Natural killer cell treated with Interleukin-12 subunit alpha and Interleukin-12 subunit beta and Interleukin-15 and Interleukin-18, amount 100 ng/mL, for 72 hours (primary cell): ENCODE measurements at regions not wholly inside any gene's neighbourhood (a gene's known extent, or its start where the extent isn't known, plus 50 kb on each side); places are given as distances from the start of the nearest gene placed in this dataset.
"Not testable (repeated sequence)": the region's sequence is repeated elsewhere in the genome, so short reads cannot be mapped to it uniquely, and the experiment has no call there.

Experiments used
- ATAC-seq, 2 donors: fragments of 150-1000 bp; cut with Tn5 transposase in 1 of 2; sonication (Bioruptor Pico), chemical (Tn5 transposase) in 1 of 2; 2 replicates each; pipeline ENCODE4 v1.10.0; 2021
- DNase-seq: peaks from one replicate; pipeline ENCODE4 v3.0.0; 2022; ENCODE audit warnings: low spot score
- H3K27ac Mint-ChIP-seq, 2 donors: 1 replicate in 1 of 2; 2 replicates in 1 of 2; pipeline ENCODE4 v1.8.0; 2022; ENCODE audit warnings: mixed read lengths in 2 of 2, mild to moderate bottlenecking in 1 of 2, moderate library complexity in 1 of 2
- H3K27me3 Mint-ChIP-seq, 2 donors: 1 replicate in 1 of 2; 2 replicates in 1 of 2; pipeline ENCODE4 v1.8.0; 2022; ENCODE audit warnings: mixed read lengths in 2 of 2
- H3K36me3 Mint-ChIP-seq: one replicate; pipeline ENCODE4 v1.8.0; 2022; ENCODE audit warnings: mixed read lengths
- H3K4me1 Mint-ChIP-seq, 2 donors: 1 replicate in 1 of 2; 2 replicates in 1 of 2; pipeline ENCODE4 v1.8.0; 2022; ENCODE audit warnings: low read depth in 2 of 2, mixed read lengths in 2 of 2, mild to moderate bottlenecking in 1 of 2
- H3K4me3 Mint-ChIP-seq: one replicate; pipeline ENCODE4 v1.8.0; 2022; ENCODE audit warnings: mixed read lengths
- H3K9me3 Mint-ChIP-seq: 2 replicates; pipeline ENCODE4 v1.8.0; 2022; ENCODE audit warnings: mixed read lengths

DNA sequence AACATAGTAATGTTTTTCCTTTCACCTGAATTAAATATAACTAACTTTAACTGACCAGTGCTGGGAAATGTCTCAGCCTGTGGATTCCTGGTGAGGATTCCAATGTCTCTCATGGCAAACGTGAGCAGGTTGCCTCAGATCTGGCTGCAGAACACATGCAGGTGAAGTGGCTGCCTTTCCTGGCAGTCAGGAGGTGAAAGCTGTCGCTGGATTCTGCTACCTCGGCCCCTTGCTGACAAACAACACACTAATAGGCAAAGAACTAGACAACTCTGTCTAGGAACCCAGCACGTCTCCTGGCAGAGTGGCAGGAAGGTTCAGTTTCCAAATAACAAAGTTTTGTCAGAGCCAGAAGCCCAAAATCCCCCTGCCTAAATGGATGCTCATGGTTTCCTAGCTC lies 400.8 kb upstream of the PPP2R3A start:
- Mint-ChIP-seq H3K4me3 (no peak overlapping the region), H3K27ac (no peak overlapping the region), H3K9me3 (peaks cover 9% of the 10 kb centered on the region), H3K4me1 (no peaks in the 10 kb centered on the region), H3K27me3 (no peaks in the 10 kb centered on the region), H3K36me3 (no peaks in the 10 kb centered on the region)
- DNase-seq: no peak
- no peak for ATAC-seq

DNA sequence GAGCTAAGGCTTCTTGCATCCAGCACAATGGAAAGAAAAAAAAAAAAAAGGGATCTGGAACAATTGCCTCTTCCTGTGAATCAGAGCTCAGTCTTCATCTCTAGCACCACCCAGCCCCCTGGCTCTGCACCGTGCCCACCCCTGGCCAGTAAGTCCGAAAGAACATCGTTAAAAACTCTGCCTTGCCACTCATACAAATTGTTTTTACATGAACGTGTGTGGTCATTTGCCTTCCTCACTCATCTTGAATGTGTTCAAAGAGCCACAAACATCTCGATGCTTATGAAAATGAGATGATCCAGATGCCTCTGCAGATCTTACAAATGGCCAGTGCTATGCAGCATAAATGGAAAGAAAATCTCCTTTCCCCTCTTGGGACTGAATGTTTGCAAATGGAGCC lies 400.0 kb upstream of the PPP2R3A start:
- no peak for DNase-seq
- Mint-ChIP-seq H3K27ac (no peak overlapping the region), H3K9me3 (peaks cover 9% of the 10 kb centered on the region), H3K36me3 (no peaks in the 10 kb centered on the region), H3K4me3 (no peak overlapping the region), H3K4me1 (no peaks in the 10 kb centered on the region), H3K27me3 (no peaks in the 10 kb centered on the region)
- no peak for ATAC-seq

- DNase-seq: no peak
- Mint-ChIP-seq H3K27me3 (no peaks in the 10 kb centered on the region), H3K36me3 (no peaks in the 10 kb centered on the region), H3K4me1 (no peaks in the 10 kb centered on the region), H3K9me3 (peaks cover 9% of the 10 kb centered on the region), H3K27ac (no peak overlapping the region), H3K4me3 (no peak overlapping the region)
- no peak for ATAC-seq
These were observed 398.3 kb upstream of the PPP2R3A start for GRCh38 chr3:135567223-135567622.

- Mint-ChIP-seq H3K27me3 (no peaks in the 10 kb centered on the region), H3K27ac (no peak overlapping the region), H3K9me3 (peaks cover 5% of the 10 kb centered on the region), H3K4me3 (no peak overlapping the region), H3K4me1 (no peaks in the 10 kb centered on the region), H3K36me3 (no peaks in the 10 kb centered on the region)
- no peak for ATAC-seq
- no peak for DNase-seq
These were observed 388.8 kb upstream of the PPP2R3A start for GRCh38 chr3:135576751-135577150.

DNA sequence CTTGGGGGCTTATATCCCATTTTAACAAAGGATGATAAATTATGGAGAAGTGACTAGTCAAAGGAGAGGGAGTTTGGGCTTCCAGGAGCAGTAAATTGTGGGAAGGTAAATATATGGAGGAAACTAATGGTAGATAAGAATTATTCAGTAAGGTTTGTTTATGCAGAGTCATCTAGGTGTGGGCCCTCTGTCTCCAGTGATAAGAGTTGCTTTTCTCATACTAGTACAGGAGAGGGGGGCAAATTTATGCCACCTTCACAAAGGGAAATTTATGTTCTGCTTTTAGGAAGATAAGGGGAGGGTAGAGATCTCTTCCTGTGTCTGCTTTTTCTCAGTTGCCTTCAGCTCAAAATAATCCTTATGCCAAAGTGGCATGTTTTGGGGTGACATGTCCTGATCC lies 383.7 kb upstream of the PPP2R3A start:
- Mint-ChIP-seq H3K9me3 (peaks cover 12% of the 10 kb centered on the region), H3K36me3 (no peaks in the 10 kb centered on the region), H3K4me1 (no peaks in the 10 kb centered on the region), H3K27ac (no peak overlapping the region), H3K27me3 (no peaks in the 10 kb centered on the region), H3K4me3 (no peak overlapping the region)
- no peak for DNase-seq
- no peak for ATAC-seq

- Mint-ChIP-seq H3K4me1 (no peaks in the 10 kb centered on the region), H3K4me3 (no peak overlapping the region), H3K9me3 (peaks cover 12% of the 10 kb centered on the region), H3K27ac (no peak overlapping the region), H3K27me3 (no peaks in the 10 kb centered on the region), H3K36me3 (no peaks in the 10 kb centered on the region)
- no peak for DNase-seq
- no peak for ATAC-seq
These were observed 382.7 kb upstream of the PPP2R3A start for GRCh38 chr3:135582800-135583199.

GRCh38 chr3:135596563-135596962 lies 369.0 kb upstream of the PPP2R3A start:
- no peak overlapping the region for H3K27ac Mint-ChIP-seq
- no peak for DNase-seq
- no peaks in the 10 kb centered on the region for H3K4me1 Mint-ChIP-seq
- no peak for ATAC-seq
- no peaks in the 10 kb centered on the region for H3K36me3 Mint-ChIP-seq
- no peaks in the 10 kb centered on the region for H3K27me3 Mint-ChIP-seq
- H3K9me3 Mint-ChIP-seq: peaks cover 11% of the 10 kb centered on the region
- no peak overlapping the region for H3K4me3 Mint-ChIP-seq

DNA sequence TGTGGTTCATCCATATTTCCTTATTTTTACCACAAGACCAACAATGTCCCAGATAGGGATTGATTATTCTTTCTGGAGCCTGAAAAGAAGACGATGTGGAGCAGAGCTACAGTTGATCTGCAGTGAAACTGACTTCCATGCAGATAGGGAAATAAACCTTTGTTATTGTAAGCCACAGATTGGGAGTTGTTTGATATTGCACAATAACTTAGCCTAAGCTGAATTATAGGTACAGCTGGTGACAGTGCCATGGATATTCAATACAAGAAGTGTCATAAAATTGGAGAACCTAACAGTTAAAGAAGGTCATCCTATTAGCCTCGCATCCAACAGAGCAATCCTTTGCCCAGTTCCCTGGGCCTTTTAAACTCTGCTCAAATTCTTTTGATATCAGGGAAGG lies 367.7 kb upstream of the PPP2R3A start:
- Mint-ChIP-seq H3K27ac (no peak overlapping the region), H3K4me1 (no peaks in the 10 kb centered on the region), H3K27me3 (no peaks in the 10 kb centered on the region), H3K4me3 (no peak overlapping the region), H3K36me3 (no peaks in the 10 kb centered on the region), H3K9me3 (peaks cover 11% of the 10 kb centered on the region)
- ATAC-seq (no peak), DNase-seq (no peak)

DNA sequence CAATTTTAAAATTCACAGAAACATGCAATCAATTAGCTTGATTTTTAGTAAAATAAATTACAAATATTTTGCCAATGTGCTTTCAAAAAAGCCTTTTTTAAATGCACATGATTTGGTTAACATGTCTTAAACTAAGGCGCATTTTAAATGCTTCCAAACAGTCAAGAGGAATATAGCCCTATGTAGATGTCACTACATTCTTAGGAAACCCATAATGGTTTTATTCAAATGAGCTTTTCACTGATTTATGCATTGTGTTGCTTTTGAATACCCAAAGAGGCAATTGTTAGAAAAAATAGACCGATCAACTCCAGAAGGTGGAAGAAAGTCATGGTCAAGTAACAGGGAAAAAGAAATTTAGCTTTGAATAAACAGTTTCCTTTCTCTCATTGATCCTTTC lies 366.9 kb upstream of the PPP2R3A start:
- H3K36me3 Mint-ChIP-seq: no peaks in the 10 kb centered on the region
- no peak overlapping the region for H3K4me3 Mint-ChIP-seq
- H3K27me3 Mint-ChIP-seq: no peaks in the 10 kb centered on the region
- H3K9me3 Mint-ChIP-seq: peaks cover 8% of the 10 kb centered on the region
- H3K27ac Mint-ChIP-seq: no peak overlapping the region
- no peaks in the 10 kb centered on the region for H3K4me1 Mint-ChIP-seq
- DNase-seq: no peak
- no peak for ATAC-seq

DNA sequence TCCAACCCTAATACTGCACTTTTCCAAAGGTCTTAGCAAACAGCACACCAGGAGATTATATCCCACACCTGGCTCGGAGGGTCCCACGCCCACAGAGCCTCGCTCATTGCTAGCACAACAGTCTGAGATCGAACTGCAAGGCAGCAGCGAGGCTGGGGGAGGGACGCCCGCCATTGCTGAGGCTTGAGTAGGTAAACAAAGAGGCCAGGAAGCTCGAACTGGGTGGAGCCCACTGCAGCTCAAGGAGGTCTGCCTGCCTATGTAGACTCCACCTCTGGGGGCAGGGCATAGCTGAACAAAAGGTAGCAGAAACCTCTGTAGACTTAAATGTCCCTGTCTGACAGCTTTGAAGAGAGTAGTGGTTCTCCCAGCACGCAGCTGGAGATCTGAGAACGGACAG lies 361.0 kb upstream of the PPP2R3A start:
- H3K27ac Mint-ChIP-seq, H3K27me3 Mint-ChIP-seq, DNase-seq, ATAC-seq, H3K4me1 Mint-ChIP-seq, H3K4me3 Mint-ChIP-seq, H3K36me3 Mint-ChIP-seq: not testable (repeated sequence)
- peaks cover 19% of the 10 kb centered on the region for H3K9me3 Mint-ChIP-seq

DNA sequence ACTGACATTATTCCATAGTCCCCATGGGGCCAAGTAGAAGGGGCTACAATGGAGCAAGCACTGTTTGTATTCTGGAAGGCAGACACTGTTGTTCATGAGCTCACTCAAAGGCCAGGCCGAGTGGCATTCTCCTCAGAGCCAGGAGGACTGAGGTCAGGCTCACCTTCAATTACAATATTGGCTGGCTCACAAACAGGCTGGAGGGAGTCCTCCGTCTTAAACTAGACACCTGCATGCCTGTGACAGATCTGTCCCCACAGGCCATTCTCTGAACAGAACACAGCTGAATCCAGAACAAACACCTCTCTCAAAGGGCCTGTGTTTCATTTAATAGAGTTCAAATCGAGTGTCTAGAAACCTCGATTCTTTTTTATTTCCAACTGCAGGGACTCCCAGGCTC lies 347.4 kb upstream of the PPP2R3A start:
- H3K27me3 Mint-ChIP-seq: no peaks in the 10 kb centered on the region
- no peak for ATAC-seq

GRCh38 chr3:135621184-135621920 lies 344.2 kb upstream of the PPP2R3A start:
- DNase-seq: no peak
- no peaks in the 10 kb centered on the region for H3K36me3 Mint-ChIP-seq
- no peaks in the 10 kb centered on the region for H3K27me3 Mint-ChIP-seq
- no peak for ATAC-seq
- no peak overlapping the region for H3K27ac Mint-ChIP-seq
- H3K4me3 Mint-ChIP-seq: no peak overlapping the region
- H3K4me1 Mint-ChIP-seq: no peaks in the 10 kb centered on the region
- peaks cover 5% of the 10 kb centered on the region for H3K9me3 Mint-ChIP-seq

More for the DNA sequence above, 347.4 kb upstream of the PPP2R3A start:
- Mint-ChIP-seq H3K9me3 (peaks cover 10% of the 10 kb centered on the region), H3K4me3 (no peak overlapping the region), H3K36me3 (no peaks in the 10 kb centered on the region), H3K4me1 (no peaks in the 10 kb centered on the region), H3K27ac (no peak overlapping the region)
- DNase-seq: no peak

DNA sequence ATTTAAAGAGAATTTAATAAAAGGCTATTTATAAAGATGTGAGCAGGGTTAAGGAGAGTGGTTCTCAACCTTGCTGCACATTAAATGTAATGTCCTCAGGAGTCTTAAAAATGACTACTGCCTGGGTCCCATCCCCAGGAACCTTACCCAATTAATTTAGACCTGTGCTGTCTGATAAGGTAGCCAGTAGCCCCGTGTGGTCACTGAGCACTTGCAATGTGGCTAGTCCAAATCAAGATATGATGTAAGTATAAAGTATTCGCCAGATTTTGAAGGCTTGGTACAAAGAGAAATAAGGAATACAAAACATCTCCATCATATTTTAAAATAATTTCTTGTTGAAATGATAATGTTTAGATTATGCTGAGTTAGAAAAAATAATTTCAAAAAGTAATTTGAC lies 343.3 kb upstream of the PPP2R3A start:
- Mint-ChIP-seq H3K4me3 (no peak overlapping the region), H3K36me3 (no peaks in the 10 kb centered on the region), H3K9me3 (peaks cover 3% of the 10 kb centered on the region), H3K4me1 (no peaks in the 10 kb centered on the region), H3K27me3 (no peaks in the 10 kb centered on the region), H3K27ac (no peak overlapping the region)
- DNase-seq (no peak), ATAC-seq (no peak)

GRCh38 chr3:135622656-135623055 lies 342.9 kb upstream of the PPP2R3A start:
- no peaks in the 10 kb centered on the region for H3K27me3 Mint-ChIP-seq
- H3K4me1 Mint-ChIP-seq: no peaks in the 10 kb centered on the region
- ATAC-seq (no peak), DNase-seq (no peak)
- no peak overlapping the region for H3K4me3 Mint-ChIP-seq
- no peak overlapping the region for H3K27ac Mint-ChIP-seq
- H3K36me3 Mint-ChIP-seq: no peaks in the 10 kb centered on the region
- peaks cover 3% of the 10 kb centered on the region for H3K9me3 Mint-ChIP-seq

- DNase-seq: no peak
- ATAC-seq: no peak
- H3K27ac Mint-ChIP-seq: no peak overlapping the region
- H3K9me3 Mint-ChIP-seq: peaks cover 3% of the 10 kb centered on the region
- no peak overlapping the region for H3K4me3 Mint-ChIP-seq
- no peaks in the 10 kb centered on the region for H3K4me1 Mint-ChIP-seq
- no peaks in the 10 kb centered on the region for H3K27me3 Mint-ChIP-seq
- no peaks in the 10 kb centered on the region for H3K36me3 Mint-ChIP-seq
These were observed 342.0 kb upstream of the PPP2R3A start for GRCh38 chr3:135623558-135623957.
